Endothelial cell of umbilical vein (primary cell): ENCODE measurements at regions not wholly inside any gene's neighbourhood (a gene's known extent, or its start where the extent isn't known, plus 50 kb on each side); places are given as distances from the start of the nearest gene placed in this dataset.

Source experiments
- BruUV-seq: library from RNA; stranded (reverse); fragments of 400-500 nt; replicated peaks from 2 replicates; lab custom pipeline; 2021; lab: Mats Ljungman, UMichigan
- CTCF ChIA-PET: fragments of 300-600, 350-600 bp; sonication (Branson Sonifier 250); formaldehyde crosslinking; loops from one replicate; lab custom pipeline; 2021; ENCODE audit warnings: antibody characterized with exemption, inconsistent platforms; lab: Charles Lee
- POLR2A ChIA-PET: fragments of 300-600, 350-600 bp; sonication (Branson Sonifier 250); formaldehyde crosslinking; loops from one replicate; lab custom pipeline; 2021; ENCODE audit warnings: antibody characterized with exemption, inconsistent platforms; lab: Charles Lee
- DNase-seq: peaks from one replicate; pipeline ENCODE4 v3.0.0-alpha.2; 2011; ENCODE audit warnings: low read depth, low spot score
- FAIRE-seq: peaks from 2 replicates; lab custom pipeline; 2011; peaks lifted over from hg19 to GRCh38; lab: Jason Lieb, UNC
- H2AFZ ChIP-seq: 2 replicates; pipeline ENCODE4 v1.6.0; 2012; ENCODE audit warnings: low read depth, low read length, control low read depth, inconsistent platforms
- H3K27ac ChIP-seq: 2 replicates; pipeline ENCODE4 v1.5.1; 2011; ENCODE audit warnings: low read depth, mild to moderate bottlenecking, control low read depth, low read length, moderate library complexity; ENCODE audit not compliant: insufficient read depth
- H3K27me3 ChIP-seq, 2 experiments: 2 replicates each; pipeline versions ENCODE4 v1.6.0 to v1.6.1; 2011; ENCODE audit warnings: low read length in 2 of 2, mixed read lengths in 1 of 2; ENCODE audit not compliant: control insufficient read depth in 2 of 2, insufficient read depth in 2 of 2
- H3K36me3 ChIP-seq, 2 experiments: 2 replicates in 1 of 2; 3 replicates in 1 of 2; pipeline ENCODE4 v1.5.1; 2011; ENCODE audit warnings: low read length in 2 of 2, mild to moderate bottlenecking in 1 of 2, moderate library complexity in 1 of 2; ENCODE audit not compliant: control insufficient read depth in 2 of 2, insufficient read depth in 2 of 2; ENCODE audit errors: extremely low read depth in 1 of 2
- H3K4me1 ChIP-seq: 3 replicates; pipeline ENCODE4 v1.5.1; 2011; ENCODE audit warnings: mild to moderate bottlenecking, low read length; ENCODE audit not compliant: control insufficient read depth, insufficient read depth; ENCODE audit errors: extremely low read depth
- H3K4me2 ChIP-seq: 2 replicates; pipeline ENCODE4 v1.6.1; 2011; ENCODE audit warnings: low read length, control low read depth, mixed read lengths; ENCODE audit not compliant: insufficient read depth
- H3K4me3 ChIP-seq, 3 experiments: fragments of 200-600 bp in 1 of 3; sonication (generic), shearing (Covaris generic) in 1 of 3; replicated peaks in 1 of 3; 2 replicates each; pipeline ENCODE4 v1.5.1; 2011 to 2016; ENCODE audit warnings: control low read depth in 3 of 3, low read length in 3 of 3, mild to moderate bottlenecking in 2 of 3, inconsistent platforms in 1 of 3, low read depth in 1 of 3, moderate library complexity in 1 of 3; ENCODE audit not compliant: insufficient read depth in 1 of 3
- H3K79me2 ChIP-seq: 2 replicates; pipeline ENCODE4 v1.6.0; 2012; ENCODE audit warnings: low read length, inconsistent platforms; ENCODE audit not compliant: control insufficient read depth, insufficient read depth
- H3K9ac ChIP-seq: replicated peaks from 2 replicates; pipeline ENCODE3; 2011; ENCODE audit warnings: low read length, control low read depth; ENCODE audit not compliant: insufficient read depth; ENCODE audit errors: extremely low read depth
- H3K9me1 ChIP-seq: replicated peaks from 3 replicates; pipeline ENCODE4 v1.6.0; 2011; ENCODE audit warnings: mild to moderate bottlenecking, low read length; ENCODE audit not compliant: control insufficient read depth, insufficient read depth; ENCODE audit errors: extremely low read depth
- H3K9me3 ChIP-seq: replicated peaks from 2 replicates; pipeline ENCODE4 v1.5.1; 2012; ENCODE audit warnings: low read length, inconsistent platforms; ENCODE audit not compliant: control insufficient read depth, insufficient read depth
- H4K20me1 ChIP-seq: replicated peaks from 2 replicates; pipeline ENCODE3; 2011; ENCODE audit warnings: mild to moderate bottlenecking, low read length; ENCODE audit not compliant: control insufficient read depth, insufficient read depth; ENCODE audit errors: extremely low read depth
- GATA2 ChIP-seq: IDR thresholded peaks from 2 replicates; pipeline ENCODE4 v1.7.0; 2011; ENCODE audit warnings: low read depth, mild to moderate bottlenecking, moderate library complexity, mixed read lengths, low read length; ENCODE audit not compliant: insufficient read length, insufficient read depth
- JUN ChIP-seq: IDR thresholded peaks from 2 replicates; pipeline ENCODE4 v1.6.1; 2011; ENCODE audit warnings: borderline replicate concordance, low read depth; ENCODE audit not compliant: insufficient read length, insufficient read depth
- MYC ChIP-seq: IDR thresholded peaks from one replicate; pipeline ENCODE4 v1.6.1; 2011; ENCODE audit warnings: mild to moderate bottlenecking, low read depth, low read length
- POLR2AphosphoS5 ChIP-seq: IDR thresholded peaks from 2 replicates; pipeline ENCODE4 v1.6.1; 2012; ENCODE audit warnings: low read depth, mild to moderate bottlenecking, control low read depth, low read length, moderate library complexity; ENCODE audit not compliant: insufficient read depth
- dilution Hi-C: fragments of 300-500 bp; cut with MboI; formaldehyde crosslinking; loops from one replicate; pipeline ENCODE4 v1.15.0; 2019; ENCODE audit warnings: low sequenced_read_pairs; ENCODE audit not compliant: extremely low pct_ligation_motif_present
- intact Hi-C: fragments of 100-400 bp; cut with micrococcal nuclease; formaldehyde crosslinking; loops from one replicate; pipeline ENCODE4 v1.10.0; 2022
- TF ChIP-seq, protein P1 (sequence below), 2 donors: IDR thresholded peaks; 1 replicate in 1 of 2; 2 replicates in 1 of 2; pipeline ENCODE4 v1.5.1; 2011; ENCODE audit warnings: low read length in 2 of 2, mild to moderate bottlenecking in 2 of 2, moderate library complexity in 2 of 2, control low read depth in 1 of 2, inconsistent platforms in 1 of 2, low read depth in 1 of 2; ENCODE audit not compliant: insufficient read depth in 1 of 2; ENCODE audit errors: extremely low read depth in 1 of 2

DNA sequence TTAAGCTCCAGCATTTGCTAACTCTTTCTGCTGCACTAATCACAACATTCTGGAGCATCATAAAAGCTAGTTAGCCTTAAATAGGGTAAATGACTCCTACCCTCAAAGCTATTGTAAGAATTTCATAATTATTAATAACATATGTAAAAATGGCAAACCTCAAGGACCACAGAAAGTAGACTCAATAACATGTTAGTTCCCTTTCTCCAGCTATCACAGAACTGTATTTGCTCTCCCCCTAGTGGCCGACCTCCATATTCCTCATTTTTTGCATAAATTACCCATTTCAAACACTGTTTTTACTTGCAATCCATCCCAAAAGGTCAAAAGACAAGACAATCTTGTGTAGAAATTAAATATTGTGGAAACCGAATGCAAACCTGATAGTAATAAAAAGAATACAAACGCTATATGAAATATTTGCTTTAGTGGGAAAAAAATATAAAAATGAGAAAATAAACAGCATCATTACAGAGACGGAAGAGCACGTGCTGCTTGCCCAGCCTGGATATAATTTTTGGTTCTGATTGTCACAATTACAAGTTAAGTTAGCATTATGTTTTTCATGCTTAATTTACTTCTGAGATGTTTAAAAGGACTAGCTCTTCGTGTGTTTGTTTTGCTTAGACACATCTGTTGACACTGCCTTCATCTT, 97.9 kb downstream of the RERGL start:
- H2AFZ ChIP-seq = no peak overlapping the region
- H3K4me1 ChIP-seq = no peaks in the 10 kb centered on the region
- DNase-seq (peak; percentile 57), FAIRE-seq (peak; percentile 77)
- no peaks in the 10 kb centered on the region for H3K27me3 ChIP-seq
- no peaks in the 10 kb centered on the region for H4K20me1 ChIP-seq
- no peaks in the 10 kb centered on the region for H3K9me1 ChIP-seq
- ChIA-PET POLR2A (no interaction called here), CTCF (interaction anchor here (0.8 to 5.3 kb wide), 20 partner anchors 9 to 1915 kb away, joined by 3 to 49 read pairs (median 5); no protein-coding TSS in a partner anchor)
- no peak overlapping the region for H3K9ac ChIP-seq
- no peak for TF ChIP-seq JUN
- TF ChIP-seq, protein P1, sequence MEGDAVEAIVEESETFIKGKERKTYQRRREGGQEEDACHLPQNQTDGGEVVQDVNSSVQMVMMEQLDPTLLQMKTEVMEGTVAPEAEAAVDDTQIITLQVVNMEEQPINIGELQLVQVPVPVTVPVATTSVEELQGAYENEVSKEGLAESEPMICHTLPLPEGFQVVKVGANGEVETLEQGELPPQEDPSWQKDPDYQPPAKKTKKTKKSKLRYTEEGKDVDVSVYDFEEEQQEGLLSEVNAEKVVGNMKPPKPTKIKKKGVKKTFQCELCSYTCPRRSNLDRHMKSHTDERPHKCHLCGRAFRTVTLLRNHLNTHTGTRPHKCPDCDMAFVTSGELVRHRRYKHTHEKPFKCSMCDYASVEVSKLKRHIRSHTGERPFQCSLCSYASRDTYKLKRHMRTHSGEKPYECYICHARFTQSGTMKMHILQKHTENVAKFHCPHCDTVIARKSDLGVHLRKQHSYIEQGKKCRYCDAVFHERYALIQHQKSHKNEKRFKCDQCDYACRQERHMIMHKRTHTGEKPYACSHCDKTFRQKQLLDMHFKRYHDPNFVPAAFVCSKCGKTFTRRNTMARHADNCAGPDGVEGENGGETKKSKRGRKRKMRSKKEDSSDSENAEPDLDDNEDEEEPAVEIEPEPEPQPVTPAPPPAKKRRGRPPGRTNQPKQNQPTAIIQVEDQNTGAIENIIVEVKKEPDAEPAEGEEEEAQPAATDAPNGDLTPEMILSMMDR (IDR thresholded peaks at IDR 0.05; ENCODE audit: extremely low read depth in 1 of 2, insufficient read depth in 1 of 2, low read depth in 1 of 2, low read length in 2 of 2) = peak; percentile 50 to 66
- no peak for TF ChIP-seq MYC
- no peak for TF ChIP-seq GATA2
- TF ChIP-seq POLR2AphosphoS5 = no peak
- no peak overlapping the region for H3K4me2 ChIP-seq
- no TSS peak for BruUV-seq
- intact Hi-C loops (loop anchor here (1.0 to 5.0 kb wide), 4 partner anchors 350 to 1825 kb away; no protein-coding TSS in a partner anchor), dilution Hi-C loops (no loop called here)
- H3K79me2 ChIP-seq = no peaks in the 10 kb centered on the region
- no peaks in the 10 kb centered on the region for H3K9me3 ChIP-seq
- no peak overlapping the region for H3K27ac ChIP-seq
- H3K4me3 ChIP-seq = no peak overlapping the region
- H3K36me3 ChIP-seq = no peaks in the 10 kb centered on the region
